Trophoblast cell (in vitro differentiated cells and primary cell): ENCODE measurements at regions not wholly inside any gene's neighbourhood (a gene's known extent, or its start where the extent isn't known, plus 50 kb on each side); places are given as distances from the start of the nearest gene placed in this dataset.

ENCODE experiments used
- DNase-seq, 2 donors: peaks; one replicate each; pipeline ENCODE4 v3.0.0-alpha.2; 2016
- H2AFZ ChIP-seq: 2 replicates; pipeline ENCODE4 v1.6.1; 2013; ENCODE audit warnings: low read length, moderate library complexity, mild to moderate bottlenecking; ENCODE audit not compliant: insufficient read depth, poor library complexity
- H2AK5ac ChIP-seq: 2 replicates; pipeline ENCODE4 v1.6.1; 2013; ENCODE audit warnings: mild to moderate bottlenecking, low read length
- H2BK120ac ChIP-seq: 2 replicates; pipeline ENCODE4 v1.6.1; 2013; ENCODE audit warnings: low read length, mild to moderate bottlenecking, moderate library complexity; ENCODE audit not compliant: insufficient read depth, poor library complexity
- H2BK12ac ChIP-seq: 2 replicates; pipeline ENCODE4 v1.6.1; 2013; ENCODE audit warnings: mild to moderate bottlenecking, low read length, moderate library complexity
- H2BK5ac ChIP-seq: 2 replicates; pipeline ENCODE4 v1.6.1; 2013; ENCODE audit warnings: low read length, low read depth, moderate library complexity, mild to moderate bottlenecking; ENCODE audit not compliant: poor library complexity
- H3K14ac ChIP-seq: 2 replicates; pipeline ENCODE4 v1.6.1; 2013; ENCODE audit warnings: mild to moderate bottlenecking, low read length
- H3K18ac ChIP-seq: 2 replicates; pipeline ENCODE4 v1.6.1; 2013; ENCODE audit warnings: mild to moderate bottlenecking, low read length
- H3K23ac ChIP-seq: 2 replicates; pipeline ENCODE4 v1.6.1; 2013; ENCODE audit warnings: low read length
- H3K27ac ChIP-seq: 2 replicates; pipeline ENCODE4 v1.5.1; 2013; ENCODE audit warnings: low read depth, mild to moderate bottlenecking, inconsistent platforms, low read length, moderate library complexity
- H3K27me3 ChIP-seq: 2 replicates; pipeline ENCODE4 v1.6.1; 2013; ENCODE audit warnings: inconsistent platforms, mild to moderate bottlenecking, low read length, moderate library complexity; ENCODE audit not compliant: insufficient read depth
- H3K36me3 ChIP-seq, 2 experiments: 1 replicate in 1 of 2; 2 replicates in 1 of 2; pipeline ENCODE4 v1.6.1; 2013; ENCODE audit warnings: low read length in 2 of 2, mild to moderate bottlenecking in 2 of 2, moderate library complexity in 1 of 2; ENCODE audit not compliant: insufficient read depth in 2 of 2, control insufficient read depth in 1 of 2
- H3K4ac ChIP-seq: 2 replicates; pipeline ENCODE4 v1.6.1; 2013; ENCODE audit warnings: low read depth, mild to moderate bottlenecking, low read length, moderate library complexity
- H3K4me1 ChIP-seq, 2 experiments: 1 replicate in 1 of 2; 2 replicates in 1 of 2; pipeline ENCODE4 v1.6.1; 2013; ENCODE audit warnings: low read length in 2 of 2, mild to moderate bottlenecking in 2 of 2, moderate library complexity in 1 of 2; ENCODE audit not compliant: insufficient read depth in 2 of 2, control insufficient read depth in 1 of 2
- H3K4me2 ChIP-seq: 2 replicates; pipeline ENCODE4 v1.6.1; 2013; ENCODE audit warnings: inconsistent platforms, mild to moderate bottlenecking, low read length, moderate library complexity
- H3K4me3 ChIP-seq: 2 replicates; pipeline ENCODE4 v1.5.1; 2013; ENCODE audit warnings: mild to moderate bottlenecking, low read depth, low read length, inconsistent platforms
- H3K79me1 ChIP-seq: one replicate; pipeline ENCODE4 v1.6.1; 2013; ENCODE audit warnings: low read length
- H3K79me2 ChIP-seq: 2 replicates; pipeline ENCODE4 v1.6.1; 2013; ENCODE audit warnings: low read length, mild to moderate bottlenecking; ENCODE audit not compliant: control insufficient read depth, insufficient read depth, poor library complexity
- H3K9ac ChIP-seq: 2 replicates; pipeline ENCODE4 v1.6.1; 2013; ENCODE audit warnings: mild to moderate bottlenecking, low read length
- H3K9me3 ChIP-seq: 2 replicates; pipeline ENCODE4 v1.6.1; 2013; ENCODE audit warnings: low read depth, mild to moderate bottlenecking, control low read depth, inconsistent platforms, low read length; ENCODE audit not compliant: insufficient read depth
- H4K12ac ChIP-seq: 2 replicates; pipeline ENCODE4 v1.6.1; 2013; ENCODE audit warnings: low read depth, mild to moderate bottlenecking, low read length, moderate library complexity
- H4K8ac ChIP-seq: 2 replicates; pipeline ENCODE4 v1.6.1; 2013; ENCODE audit warnings: low read depth, mild to moderate bottlenecking, low read length, moderate library complexity
- H4K91ac ChIP-seq: one replicate; pipeline ENCODE4 v1.6.1; 2013; ENCODE audit warnings: low read depth, mild to moderate bottlenecking, low read length, moderate library complexity
- WGBS: extraction: QIAGEN DNeasy Blood & Tissue Kit; methylation state at CpG from one replicate; pipeline ENCODE4 v1.1.7; 2013; ENCODE audit warnings: missing lambda C conversion rate; ENCODE audit not compliant: insufficient read length, insufficient coverage; ENCODE audit errors: extremely low coverage; 5-methylcytosine and 5-hydroxymethylcytosine counted together

- Histone ChIP-seq H2AFZ (no peak overlapping the region), H2AK5ac (no peak overlapping the region), H3K9me3 (peaks cover 7% of the 10 kb centered on the region), H4K8ac (no peak overlapping the region), H2BK120ac (no peak overlapping the region), H3K14ac (no peak overlapping the region), H3K4me2 (no peak overlapping the region), H3K79me1 (no peaks in the 10 kb centered on the region), H3K4me1 (no peaks in the 10 kb centered on the region), H3K36me3 (peaks cover 4 to 5% of the 10 kb centered on the region in 2 experiments), H2BK12ac (no peak overlapping the region), H3K4me3 (no peak overlapping the region), H2BK5ac (no peak overlapping the region), H3K23ac (no peak overlapping the region), H3K4ac (no peak overlapping the region), H4K12ac (no peak overlapping the region), H4K91ac (no peak overlapping the region), H3K79me2 (no peaks in the 10 kb centered on the region), H3K18ac (no peak overlapping the region), H3K9ac (no peak overlapping the region), H3K27me3 (no peaks in the 10 kb centered on the region), H3K27ac (no peak overlapping the region)
- DNase-seq: no peak
- no CpG with 5 or more reads among the region's 2 CpGs for WGBS
These were observed 265.3 kb downstream of the ZEB2 start for GRCh38 chr2:144254342-144255235.

- Histone ChIP-seq H2AK5ac (no peak overlapping the region), H3K27ac (no peak overlapping the region), H2BK5ac (no peak overlapping the region), H3K14ac (no peak overlapping the region), H3K36me3 (peaks cover 4 to 5% of the 10 kb centered on the region in 2 experiments), H3K4me2 (no peak overlapping the region), H3K27me3 (no peaks in the 10 kb centered on the region), H3K18ac (no peak overlapping the region), H3K9me3 (peaks cover 7% of the 10 kb centered on the region), H2AFZ (no peak overlapping the region), H3K9ac (no peak overlapping the region), H4K8ac (no peak overlapping the region), H4K12ac (no peak overlapping the region), H2BK120ac (no peak overlapping the region), H3K79me1 (no peaks in the 10 kb centered on the region), H3K4ac (no peak overlapping the region), H3K79me2 (no peaks in the 10 kb centered on the region), H2BK12ac (no peak overlapping the region), H3K4me3 (no peak overlapping the region), H3K23ac (no peak overlapping the region), H3K4me1 (no peaks in the 10 kb centered on the region), H4K91ac (no peak overlapping the region)
- no peak for DNase-seq
- no CpG with 5 or more reads among the region's 4 CpGs for WGBS
These were observed 266.2 kb downstream of the ZEB2 start for GRCh38 chr2:144253743-144254142.

- no peak overlapping the region for H2AFZ ChIP-seq
- H3K79me2 ChIP-seq: no peaks in the 10 kb centered on the region
- no peak for DNase-seq
- no peak overlapping the region for H2BK120ac ChIP-seq
- H3K18ac ChIP-seq: no peak overlapping the region
- peaks cover 4 to 5% of the 10 kb centered on the region in 2 experiments for H3K36me3 ChIP-seq
- no peaks in the 10 kb centered on the region for H3K4me1 ChIP-seq
- H2BK12ac ChIP-seq: no peak overlapping the region
- no peak overlapping the region for H4K8ac ChIP-seq
- peaks cover 7% of the 10 kb centered on the region for H3K9me3 ChIP-seq
- no CpG with 5 or more reads among the region's 1 CpG for WGBS
- no peak overlapping the region for H3K14ac ChIP-seq
- H3K4ac ChIP-seq: no peak overlapping the region
- no peak overlapping the region for H4K12ac ChIP-seq
- H4K91ac ChIP-seq: no peak overlapping the region
- H3K9ac ChIP-seq: no peak overlapping the region
- no peak overlapping the region for H3K4me2 ChIP-seq
- H3K27ac ChIP-seq: no peak overlapping the region
- no peak overlapping the region for H3K23ac ChIP-seq
- H2AK5ac ChIP-seq: no peak overlapping the region
- H3K27me3 ChIP-seq: no peaks in the 10 kb centered on the region
- no peaks in the 10 kb centered on the region for H3K79me1 ChIP-seq
- H2BK5ac ChIP-seq: no peak overlapping the region
- H3K4me3 ChIP-seq: no peak overlapping the region
These were observed 267.2 kb downstream of the ZEB2 start for GRCh38 chr2:144252694-144253093.

- H3K9ac ChIP-seq: no peak overlapping the region
- H3K9me3 ChIP-seq: peaks cover 4% of the 10 kb centered on the region
- no peaks in the 10 kb centered on the region for H3K27me3 ChIP-seq
- H3K14ac ChIP-seq: no peak overlapping the region
- no peak overlapping the region for H4K8ac ChIP-seq
- no CpG with 5 or more reads among the region's 4 CpGs for WGBS
- H3K79me1 ChIP-seq: no peaks in the 10 kb centered on the region
- H3K4ac ChIP-seq: no peak overlapping the region
- no peak overlapping the region for H3K18ac ChIP-seq
- H3K4me2 ChIP-seq: no peak overlapping the region
- no peak overlapping the region for H2AK5ac ChIP-seq
- H3K27ac ChIP-seq: no peak overlapping the region
- H3K4me1 ChIP-seq: no peaks in the 10 kb centered on the region
- no peak overlapping the region for H2BK5ac ChIP-seq
- no peak overlapping the region for H3K23ac ChIP-seq
- H3K79me2 ChIP-seq: no peaks in the 10 kb centered on the region
- H2BK120ac ChIP-seq: no peak overlapping the region
- no peak overlapping the region for H3K4me3 ChIP-seq
- H2BK12ac ChIP-seq: no peak overlapping the region
- no peak overlapping the region for H2AFZ ChIP-seq
- peaks cover 3 to 4% of the 10 kb centered on the region in 2 experiments for H3K36me3 ChIP-seq
- DNase-seq: no peak
- H4K12ac ChIP-seq: no peak overlapping the region
- no peak overlapping the region for H4K91ac ChIP-seq
These were observed 270.8 kb downstream of the ZEB2 start for GRCh38 chr2:144249035-144249637.
